Stimulated activated CD4-positive, alpha-beta T cell treated with anti-CD3 and anti-CD28 coated beads, Interleukin-12 subunit alpha, Interleukin-12 subunit beta, amount 100 ng/mL, for 4 hours (primary cell): ENCODE measurements at regions not wholly inside any gene's neighbourhood (a gene's known extent, or its start where the extent isn't known, plus 50 kb on each side); places are given as distances from the start of the nearest gene placed in this dataset.
A peak's percentile ranks its signal among the peaks of the same experiment; 100 is the strongest.

Source experiments
- DNase-seq: peaks from one replicate; pipeline ENCODE4 v3.0.0-alpha.2; 2020

DNA sequence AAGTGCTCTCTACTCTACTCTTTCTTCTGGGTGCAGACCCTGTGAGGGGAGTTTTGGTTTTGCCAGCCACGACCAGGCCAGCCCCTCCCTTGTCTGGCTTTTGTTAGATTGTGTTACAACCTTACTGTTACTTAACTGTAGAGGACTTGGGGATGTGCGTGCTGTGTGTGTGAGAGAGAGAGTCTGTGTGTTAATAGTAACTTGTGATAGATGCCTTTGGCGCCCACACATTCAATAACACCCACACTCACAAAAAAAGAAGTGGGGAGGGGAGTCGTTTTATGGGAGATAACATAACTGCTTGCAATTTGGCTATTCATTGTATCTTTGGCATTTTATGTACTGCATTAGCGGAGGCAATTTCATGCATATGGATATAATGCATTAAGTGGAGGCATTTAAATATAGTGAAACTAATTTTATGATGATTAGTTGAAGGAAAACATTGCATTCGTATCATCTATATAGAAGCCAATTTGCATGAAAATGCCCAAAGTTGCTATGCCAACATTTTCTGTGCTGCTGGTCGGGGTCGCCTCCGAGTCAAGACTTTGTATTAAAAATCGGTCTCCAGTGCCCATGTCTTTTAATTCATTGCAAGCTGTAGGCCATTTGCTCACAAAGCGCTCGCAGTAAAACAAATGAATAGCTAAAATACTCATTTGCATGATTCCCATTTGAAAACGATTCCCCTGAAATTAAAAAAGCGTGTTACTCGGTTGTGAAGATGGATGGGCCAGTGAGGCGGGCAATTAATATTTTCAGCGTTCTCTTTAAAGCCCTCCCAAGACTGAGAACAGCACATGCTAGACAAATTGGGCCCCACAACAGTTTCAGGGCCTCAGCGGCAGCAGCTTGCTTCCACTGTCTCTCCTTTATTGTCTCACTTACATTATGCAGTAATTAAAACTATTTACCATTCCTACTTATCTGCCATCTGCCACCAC is 158.5 kb upstream of the SMAD3 start:
- DNase-seq = no peak

DNA sequence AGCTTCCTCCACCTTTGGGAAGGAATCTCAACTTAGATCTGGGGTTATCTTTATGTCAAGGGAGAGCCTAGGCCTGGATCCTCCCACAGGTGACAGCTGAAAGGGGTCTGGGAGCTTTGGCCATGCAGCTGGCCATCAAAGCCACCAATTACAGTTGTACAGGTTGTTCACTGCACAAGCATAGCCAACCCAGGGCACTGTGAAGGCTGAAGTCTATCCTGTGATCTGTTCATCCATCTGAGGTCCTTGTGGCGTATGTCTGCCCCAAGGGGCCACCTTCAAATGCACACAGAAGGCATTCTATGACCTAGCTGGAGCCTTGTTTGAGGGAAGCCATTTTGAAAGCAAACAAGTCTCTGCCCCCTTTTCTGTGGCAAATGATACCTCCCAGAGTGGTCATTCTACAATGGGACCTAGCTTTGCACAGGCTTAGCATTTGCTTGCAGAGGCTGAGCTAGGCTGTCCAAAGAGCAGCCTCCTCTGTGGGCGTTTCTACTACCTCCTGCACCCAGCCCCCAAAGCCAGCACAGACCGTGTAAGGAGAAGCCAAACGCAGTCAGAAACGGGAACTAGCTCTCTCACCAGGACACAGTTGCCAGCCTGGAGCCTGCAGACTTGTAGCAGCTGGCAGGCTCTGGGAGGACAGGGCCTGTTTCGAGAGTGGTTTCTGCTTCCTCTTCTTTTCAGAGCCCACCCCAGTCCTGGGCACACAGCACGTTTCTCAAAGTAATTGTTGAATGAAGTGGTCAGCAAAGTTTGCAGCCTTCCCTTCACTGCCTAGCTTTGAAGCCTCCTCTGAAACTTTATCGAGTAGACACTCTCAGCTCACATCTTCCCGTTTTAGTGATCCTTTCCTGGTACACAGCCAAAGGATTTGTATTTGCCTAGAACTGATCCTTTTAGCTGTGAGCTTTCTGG is 157.3 kb upstream of the SMAD3 start:
- DNase-seq = no peak

DNA sequence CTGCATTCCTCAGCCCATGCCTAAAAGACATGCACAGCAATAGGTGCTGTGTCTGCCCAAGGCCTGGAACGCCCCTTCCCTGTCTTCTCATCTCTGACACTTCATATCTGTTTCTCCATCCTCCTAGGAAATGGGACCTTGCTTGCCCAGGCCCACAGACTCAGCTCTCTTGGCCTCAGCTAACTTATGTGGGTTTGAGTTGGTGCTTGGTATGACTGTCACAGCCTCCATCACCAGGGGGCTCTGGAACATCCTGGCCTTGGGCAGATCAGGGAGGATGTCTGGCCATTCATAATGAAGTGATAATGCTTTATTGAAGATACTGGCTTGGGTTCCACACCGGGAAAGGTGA is 156.7 kb upstream of the SMAD3 start:
- no peak for DNase-seq

DNA sequence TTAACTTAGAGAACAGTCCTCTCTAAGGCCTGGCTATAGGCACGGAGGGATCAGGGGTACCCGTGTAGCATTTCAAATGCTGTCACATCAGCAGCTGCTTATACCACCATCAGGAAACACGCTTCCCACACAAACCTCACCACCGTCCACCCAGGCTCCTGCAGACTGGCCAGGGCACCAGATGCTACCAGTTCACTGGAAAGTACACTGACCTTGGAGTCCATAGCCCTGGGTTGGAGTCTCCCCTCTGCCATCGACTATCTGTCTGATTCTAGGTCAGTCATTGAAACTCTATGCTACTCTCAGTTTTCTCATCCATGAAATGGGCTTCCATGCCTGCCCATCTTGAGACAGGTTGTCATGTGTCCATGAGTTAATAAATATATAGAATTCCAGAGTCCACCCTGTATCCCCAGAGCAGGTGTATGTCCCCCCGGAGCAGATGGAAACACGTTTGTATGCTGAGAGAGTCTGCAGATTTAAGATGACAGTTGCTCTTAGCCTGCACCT is 156.0 kb upstream of the SMAD3 start:
- DNase-seq = no peak

DNA sequence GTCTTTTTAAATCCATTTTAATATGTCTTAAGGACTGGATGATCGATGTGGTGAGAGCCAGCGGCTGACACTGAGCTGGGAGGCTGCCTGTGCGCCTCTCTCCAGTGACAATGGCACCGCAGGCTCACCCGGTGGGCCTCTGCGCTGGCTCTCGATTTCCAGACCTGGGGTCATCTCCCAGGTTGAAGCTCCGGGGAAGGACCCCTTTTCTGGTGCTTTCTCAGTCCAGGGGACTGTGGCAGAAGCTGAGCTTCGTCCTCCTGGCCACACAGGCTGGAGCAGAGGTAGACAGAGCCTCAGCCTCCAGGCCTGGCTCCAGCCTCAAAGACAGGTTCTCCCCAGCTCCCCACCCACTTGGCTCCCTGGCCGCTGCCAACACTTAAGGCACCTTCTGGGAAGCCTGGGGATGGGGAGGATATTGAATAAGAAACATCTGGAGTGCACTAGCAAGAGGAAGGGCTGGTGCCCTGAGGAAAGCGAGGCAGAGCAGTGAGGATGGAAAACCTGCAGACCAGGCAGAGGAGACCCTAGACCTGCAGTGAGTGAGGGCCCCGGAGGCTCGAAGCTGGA is 154.2 kb upstream of the SMAD3 start:
- no peak for DNase-seq

DNA sequence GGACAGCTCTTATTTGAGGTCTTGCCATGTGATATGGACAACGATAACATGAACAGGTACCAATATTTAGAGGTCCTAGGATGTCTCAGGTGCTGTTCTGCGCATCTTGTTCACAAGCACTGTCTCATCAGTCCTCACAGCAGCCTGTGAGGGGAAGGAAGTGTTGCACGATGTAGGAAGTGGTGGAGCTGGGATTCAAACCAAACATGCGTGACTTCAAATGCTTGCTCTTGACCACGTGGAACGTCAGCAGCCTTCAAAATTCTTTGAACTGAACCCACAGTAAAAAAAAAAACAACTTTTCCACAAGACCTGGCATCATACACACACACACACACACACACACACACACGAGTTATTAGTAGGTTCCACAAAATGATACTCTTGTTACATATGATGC is 153.4 kb upstream of the SMAD3 start:
- no peak for DNase-seq

DNA sequence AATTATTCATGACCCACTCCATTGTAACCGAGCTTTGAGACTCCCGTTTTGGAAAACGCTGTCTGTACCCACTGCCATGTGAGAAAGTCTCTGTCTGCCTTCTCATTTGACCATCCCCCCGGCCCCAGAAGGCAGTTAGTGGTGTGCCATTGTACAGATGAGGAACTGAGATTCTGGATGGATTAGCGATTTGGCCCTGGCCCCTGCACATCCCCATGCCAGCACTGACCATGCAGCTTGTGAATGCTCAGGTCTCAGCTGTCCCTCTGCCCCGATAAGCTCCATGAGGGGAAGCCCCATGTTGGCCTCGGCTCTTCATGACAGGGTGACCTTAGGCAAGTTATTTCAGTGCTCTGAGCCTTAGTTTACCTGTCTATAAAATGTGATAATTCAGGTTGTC is 153.0 kb upstream of the SMAD3 start:
- no peak for DNase-seq

DNA sequence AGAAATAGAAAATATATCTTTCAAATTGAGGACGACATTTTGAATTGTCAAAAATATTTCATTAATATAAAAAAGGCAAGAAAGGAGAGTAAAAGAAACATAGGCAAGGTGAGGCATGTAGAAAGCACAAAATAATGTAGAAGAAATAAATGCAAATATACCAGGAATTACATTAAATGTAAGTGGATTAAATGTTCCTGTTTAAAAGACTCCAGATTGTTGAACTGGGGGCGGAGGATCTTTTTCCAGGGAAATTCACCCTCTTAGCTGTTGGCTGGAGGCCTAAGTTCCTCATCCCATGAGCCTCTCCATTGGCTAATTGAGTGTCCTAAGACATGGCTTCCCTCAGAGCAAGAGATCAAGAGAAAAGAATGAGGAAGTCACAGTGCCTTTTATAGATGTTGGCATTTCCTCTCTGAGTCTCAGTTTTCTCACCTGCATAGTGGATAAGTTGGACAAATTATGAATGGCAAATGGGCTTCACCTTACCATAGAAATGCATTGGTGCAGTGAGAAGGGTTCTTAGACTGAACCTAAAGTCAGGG is 147.4 kb upstream of the SMAD3 start:
- no peak for DNase-seq

DNA sequence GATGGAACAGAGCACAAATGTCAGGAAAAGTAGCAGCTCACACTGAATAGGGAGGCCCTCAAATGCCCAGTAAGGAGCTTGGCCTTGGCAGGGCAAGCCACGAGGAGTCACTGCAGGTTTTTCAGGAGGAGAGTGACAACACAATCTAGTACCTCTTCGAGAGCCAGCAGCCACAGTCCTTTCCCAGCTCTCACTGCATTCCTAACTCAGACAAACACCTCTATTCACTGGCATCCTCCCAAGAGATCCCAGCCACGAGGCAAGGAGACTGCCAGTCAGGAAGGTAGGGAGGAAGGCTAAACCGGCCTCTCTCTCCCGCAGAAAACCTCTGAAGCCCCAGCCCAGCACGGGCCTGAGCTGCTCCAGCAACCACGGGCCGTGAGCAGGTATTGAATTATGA is 146.0 kb upstream of the SMAD3 start:
- DNase-seq = no peak

DNA sequence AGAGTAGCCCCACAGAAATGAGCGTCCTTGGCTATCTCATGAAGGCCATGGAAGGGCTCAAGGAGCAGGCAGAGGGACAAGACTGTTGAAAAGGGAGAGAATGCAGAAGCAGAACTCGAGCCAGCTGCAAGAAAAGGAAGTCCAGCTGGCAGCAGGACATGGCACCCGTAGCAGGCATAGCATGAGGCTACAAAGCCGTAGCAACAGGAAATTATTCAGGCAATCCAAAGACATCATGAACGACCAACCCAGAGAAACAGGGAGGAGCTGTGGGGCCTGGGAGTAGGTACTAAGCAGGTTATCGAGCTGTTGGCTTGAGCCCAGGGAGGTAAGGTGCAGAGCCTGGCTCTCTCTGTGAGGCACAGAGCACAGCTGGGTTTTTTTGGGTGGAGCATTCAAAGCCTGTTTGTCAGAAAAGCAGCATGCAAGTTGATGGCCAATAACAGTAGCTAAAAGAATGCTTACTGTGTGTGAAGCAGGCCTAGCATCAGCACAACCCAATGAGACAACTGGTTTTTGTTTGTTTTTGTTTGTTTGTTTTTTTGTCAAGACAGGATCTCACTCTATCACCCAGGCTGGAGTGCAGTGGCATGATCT is 144.0 kb upstream of the SMAD3 start:
- no peak for DNase-seq

DNA sequence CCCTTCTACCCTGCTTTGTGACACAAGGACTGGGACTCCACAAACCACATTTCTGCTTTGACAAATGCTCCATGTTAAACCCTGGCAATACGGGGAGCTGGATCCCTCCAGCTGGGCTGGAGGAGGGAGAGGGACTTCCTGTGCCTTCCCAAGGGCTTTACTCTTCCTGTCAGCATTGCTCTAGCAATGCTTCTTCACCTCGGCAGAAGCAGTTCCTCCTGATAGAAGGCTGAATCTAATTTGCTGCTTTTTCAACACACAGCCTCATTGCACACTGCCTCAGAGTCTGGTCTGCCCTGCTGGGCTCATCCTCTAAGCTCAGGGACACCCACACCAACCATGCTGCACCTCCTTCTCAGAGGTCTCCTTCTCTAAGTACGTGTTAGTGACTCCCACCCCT is 142.8 kb upstream of the SMAD3 start:
- DNase-seq = no peak

DNA sequence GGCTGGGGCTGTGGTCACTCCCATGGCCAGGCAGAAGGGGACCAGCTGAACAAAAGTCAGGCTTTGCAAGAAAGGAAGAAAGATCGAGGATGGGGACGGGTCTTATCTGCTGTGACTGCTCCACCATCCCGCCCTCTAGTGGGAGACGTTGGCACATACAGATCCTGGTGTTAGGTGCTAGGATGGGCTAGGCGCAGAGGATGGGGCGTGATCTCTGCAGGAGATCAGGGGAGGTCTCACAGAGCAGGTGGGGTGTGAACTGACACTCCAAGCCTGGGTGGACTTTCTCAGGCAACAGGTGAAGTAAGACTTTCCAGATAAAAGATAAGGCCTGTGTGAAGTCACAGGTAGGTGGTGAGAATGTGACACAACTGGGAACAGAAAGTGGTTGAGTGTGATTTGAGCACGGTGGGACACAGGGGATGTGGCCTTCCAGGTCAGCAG is 141.9 kb upstream of the SMAD3 start:
- DNase-seq = peak; percentile 28

DNA sequence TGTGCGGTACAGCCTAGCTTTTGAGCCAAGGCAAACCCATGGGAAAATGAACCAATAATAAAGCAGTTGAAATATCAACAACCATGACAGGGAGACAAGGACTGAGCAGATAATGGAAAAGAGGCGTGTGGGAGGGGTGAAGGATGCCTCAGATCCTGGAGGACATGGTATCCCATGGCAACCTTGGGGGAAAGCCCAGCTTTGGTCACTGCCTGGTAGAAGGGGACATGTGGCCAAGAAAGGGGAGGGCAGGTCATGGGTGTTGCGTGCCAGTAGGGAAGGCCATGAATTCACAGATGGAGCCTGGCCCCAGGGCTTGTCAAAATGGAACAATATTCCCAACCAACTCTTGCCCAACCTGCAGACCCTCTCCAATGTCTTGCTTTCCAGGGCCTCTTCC is 140.5 kb upstream of the SMAD3 start:
- DNase-seq = no peak

DNA sequence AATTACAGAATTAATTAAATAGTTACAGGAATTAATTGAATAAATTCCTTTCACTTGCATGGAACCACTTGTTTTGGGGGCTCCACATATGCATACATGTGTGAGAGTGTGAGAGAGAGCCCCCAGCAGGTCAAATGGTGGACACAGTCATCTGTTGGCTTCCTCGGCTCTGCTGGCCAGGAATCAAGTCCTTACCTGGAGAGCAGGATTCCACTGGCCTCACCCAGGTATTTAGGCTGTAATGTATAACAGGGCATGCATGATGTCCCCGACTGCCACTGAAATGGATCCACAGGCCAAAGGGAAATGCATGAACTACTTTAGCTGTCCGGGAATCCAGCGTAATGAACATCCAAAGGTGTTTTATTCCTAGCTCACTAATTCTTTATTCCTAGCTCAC is 139.7 kb upstream of the SMAD3 start:
- DNase-seq = no peak

DNA sequence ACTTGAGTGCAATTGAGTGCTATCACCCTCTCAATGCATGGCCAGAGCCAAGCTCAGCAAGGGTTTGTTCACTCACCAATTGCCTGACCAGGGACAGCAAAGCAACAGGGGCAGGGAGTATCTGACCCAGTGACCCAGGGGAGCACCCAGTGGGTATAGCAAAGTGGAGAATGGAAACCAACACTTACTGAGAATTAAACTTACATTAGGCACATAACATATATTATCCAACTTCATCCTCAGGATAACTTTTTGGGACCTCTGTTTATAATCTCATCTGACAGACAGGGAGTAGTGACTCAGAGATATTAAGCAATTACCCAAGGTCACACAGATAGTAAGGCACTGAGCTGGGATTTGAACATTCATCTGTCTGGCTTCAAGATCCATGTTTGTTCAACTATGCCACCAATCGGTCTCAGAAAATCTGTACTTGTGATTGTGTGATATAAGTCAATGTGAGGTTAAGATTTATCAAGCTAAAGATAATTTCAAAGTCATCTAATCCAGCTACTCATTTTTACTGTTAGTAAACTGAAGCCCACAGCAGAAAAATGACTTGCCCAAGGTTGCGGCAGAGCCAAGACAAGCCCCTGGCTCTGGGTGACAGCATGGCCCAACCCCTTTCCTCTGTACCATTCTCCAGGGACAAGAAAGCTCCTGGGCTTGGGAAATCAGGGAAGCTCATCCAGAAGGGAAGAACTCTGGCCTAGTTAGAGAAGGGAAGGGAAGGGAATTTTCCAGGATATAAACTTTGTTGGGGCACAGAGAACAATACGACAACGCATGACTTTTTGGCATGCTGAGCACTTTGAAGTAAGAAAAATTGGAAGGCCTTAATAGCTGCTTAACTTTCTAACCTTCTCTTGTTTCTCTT is 138.0 kb upstream of the SMAD3 start:
- no peak for DNase-seq

DNA sequence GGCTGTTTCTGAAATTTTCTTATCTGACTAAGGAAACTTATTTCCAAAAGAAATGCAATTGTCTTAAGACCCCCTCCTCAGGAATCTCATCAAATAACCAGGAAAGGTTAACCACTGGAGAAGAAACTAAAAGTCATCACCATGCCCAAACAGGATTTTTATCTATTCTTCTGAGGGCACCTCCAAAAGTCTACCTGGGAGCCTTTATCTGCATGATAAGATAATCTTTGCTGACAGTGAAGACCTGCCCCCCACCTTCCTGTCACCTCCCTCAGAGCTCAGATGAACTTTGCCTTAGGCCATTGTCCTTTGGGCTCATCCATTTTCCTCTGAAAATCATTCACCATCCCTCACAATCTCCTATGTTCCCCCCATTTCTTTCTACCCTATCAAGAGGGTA is 137.3 kb upstream of the SMAD3 start:
- no peak for DNase-seq

DNA sequence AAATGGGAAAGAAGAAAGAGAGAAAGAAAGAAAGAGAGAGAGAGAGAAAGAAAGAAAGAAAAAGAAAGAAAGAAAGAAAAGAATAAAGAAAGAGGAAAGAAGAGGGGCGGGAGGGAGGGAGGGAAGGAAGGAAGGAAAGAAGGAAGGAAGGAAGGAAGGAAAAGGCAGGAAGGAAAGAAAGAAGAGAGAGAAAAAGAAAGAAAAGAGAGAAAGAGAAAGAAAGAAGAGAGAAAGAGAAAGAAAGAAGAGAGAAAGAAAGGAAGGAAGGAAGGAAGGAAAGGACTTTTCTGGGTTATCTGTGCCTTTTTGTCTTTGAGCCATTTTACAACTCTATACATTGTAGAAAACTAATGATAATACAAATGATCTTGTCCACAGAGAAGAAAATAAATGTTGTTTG is 136.6 kb upstream of the SMAD3 start:
- no peak for DNase-seq

DNA sequence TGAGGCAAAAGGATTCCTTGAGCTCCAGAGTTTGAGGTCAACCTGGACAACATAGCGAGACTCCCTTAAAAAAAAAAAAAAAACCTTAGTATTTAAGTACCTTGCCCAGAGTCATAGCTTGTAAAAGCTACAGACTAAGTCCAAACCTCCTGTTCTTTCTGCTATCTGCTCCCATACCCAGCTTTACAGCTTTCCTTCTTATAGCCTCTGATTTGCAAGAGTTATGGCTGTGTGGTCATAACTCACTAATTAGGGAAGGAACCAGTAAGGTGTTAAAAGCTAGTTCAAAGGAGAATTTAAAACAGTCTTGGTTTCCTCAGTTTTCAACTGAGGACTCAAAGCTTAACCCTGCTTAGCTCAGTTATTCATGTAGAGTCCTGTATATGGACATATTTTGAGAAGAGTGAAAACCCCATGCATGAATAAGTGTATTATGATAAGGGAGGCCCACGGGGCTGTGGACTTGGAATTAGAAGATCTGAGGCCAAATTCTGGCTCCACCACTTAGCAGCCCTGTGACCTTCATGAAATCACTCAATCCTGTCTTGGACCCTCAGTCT is 135.5 kb upstream of the SMAD3 start:
- no peak for DNase-seq

DNA sequence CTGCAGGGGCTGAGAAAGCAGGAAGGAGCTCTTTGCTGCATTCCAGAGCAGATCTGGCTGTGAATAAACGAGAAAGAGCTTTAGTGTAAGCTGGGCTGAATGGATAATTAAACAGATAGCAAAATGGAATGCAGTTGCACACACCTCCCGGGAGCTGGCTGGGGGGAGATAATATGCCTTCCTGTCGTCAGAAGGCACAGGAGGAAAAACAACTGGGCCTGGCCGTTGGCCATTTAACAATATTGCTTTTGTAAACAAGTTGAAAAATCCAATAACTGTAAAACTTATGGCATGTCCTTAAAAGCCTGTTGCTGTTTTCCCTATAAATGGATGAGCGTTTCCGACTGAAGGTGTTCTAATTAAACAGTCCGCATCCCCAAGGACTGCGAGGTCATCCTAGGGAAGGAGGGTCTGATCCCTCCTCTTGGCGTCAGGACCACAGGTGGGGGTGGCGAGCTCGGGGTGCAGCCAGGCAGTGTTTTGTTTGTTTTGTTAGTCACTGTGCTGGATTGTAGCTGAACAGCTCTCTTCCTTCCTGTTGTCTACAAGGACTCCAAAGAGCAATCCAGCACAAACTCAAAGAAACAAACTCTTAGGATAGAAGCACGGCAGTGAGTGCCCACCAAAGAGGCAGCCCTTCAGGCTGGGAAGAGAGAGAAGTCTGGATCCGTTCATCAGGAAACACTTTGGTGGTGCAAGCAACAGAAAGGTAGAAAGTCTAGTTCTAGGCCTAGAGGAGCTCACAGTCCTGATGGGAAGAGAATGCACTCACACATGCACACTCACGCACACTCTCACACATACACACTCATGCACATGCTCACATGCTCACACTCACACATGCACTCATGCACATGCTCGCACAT is 133.4 kb upstream of the SMAD3 start:
- DNase-seq = no peak

DNA sequence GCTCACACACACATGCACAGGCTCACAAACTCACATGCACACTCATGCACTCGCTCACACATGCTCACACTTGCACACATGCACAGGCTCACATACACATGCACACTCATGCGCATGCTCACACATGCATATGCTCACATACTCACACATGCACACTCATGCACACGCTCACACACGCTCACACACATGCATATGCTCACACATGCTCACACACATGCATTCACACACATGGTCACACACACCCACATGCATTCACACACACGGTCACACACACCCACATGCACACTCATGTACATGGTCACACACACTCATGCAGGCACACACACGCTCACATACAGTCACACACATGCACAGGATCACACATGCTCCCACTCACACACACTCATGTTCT is 132.8 kb upstream of the SMAD3 start:
- no peak for DNase-seq
